ENCODE measurements at regions not wholly inside any gene's neighbourhood (a gene's known extent, or its start where the extent isn't known, plus 50 kb on each side); places are given as distances from the start of the nearest gene placed in this dataset.

DNA sequence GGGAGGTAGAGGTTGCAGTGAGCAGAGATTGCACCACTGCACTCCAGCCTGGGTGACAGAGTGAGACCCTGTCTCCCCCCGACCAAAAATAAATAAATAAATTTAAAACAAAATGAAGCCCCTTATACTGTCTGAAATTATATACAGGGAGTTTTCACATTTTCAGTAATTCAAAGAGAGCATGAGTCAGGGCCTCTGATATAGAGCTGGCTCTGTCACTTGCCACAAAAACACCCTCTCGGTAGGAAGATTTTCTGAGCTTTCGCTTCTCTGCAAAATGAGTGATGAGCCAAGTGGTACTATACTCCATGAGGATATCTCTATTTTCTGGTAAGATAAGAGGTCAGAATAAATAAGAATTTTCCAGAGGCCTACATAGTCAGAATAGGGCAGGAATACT is 462.9 kb downstream of the COG6 start:
- DNase-seq (ENCODE audit: low read depth) = no peak

DNA sequence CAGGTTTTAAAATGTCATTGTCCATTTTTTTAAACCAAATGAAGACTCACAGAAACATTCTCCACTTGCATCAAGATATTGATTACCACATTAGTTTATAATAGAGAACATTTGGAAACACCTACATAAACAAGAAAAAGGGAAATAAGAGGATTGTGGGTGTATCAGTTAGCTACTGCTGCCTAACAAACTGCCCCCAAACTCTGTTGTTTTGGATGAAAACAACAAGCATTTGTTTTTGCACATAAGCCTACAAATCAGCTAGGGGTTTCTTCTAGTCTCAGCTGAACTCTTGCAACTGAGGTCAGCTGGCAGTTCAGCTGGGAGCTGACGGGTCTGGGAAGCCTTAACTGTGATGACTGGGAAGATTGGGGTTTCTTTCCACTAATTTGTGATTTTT is 464.4 kb downstream of the COG6 start:
- no peak for DNase-seq (ENCODE audit: low read depth)

DNA sequence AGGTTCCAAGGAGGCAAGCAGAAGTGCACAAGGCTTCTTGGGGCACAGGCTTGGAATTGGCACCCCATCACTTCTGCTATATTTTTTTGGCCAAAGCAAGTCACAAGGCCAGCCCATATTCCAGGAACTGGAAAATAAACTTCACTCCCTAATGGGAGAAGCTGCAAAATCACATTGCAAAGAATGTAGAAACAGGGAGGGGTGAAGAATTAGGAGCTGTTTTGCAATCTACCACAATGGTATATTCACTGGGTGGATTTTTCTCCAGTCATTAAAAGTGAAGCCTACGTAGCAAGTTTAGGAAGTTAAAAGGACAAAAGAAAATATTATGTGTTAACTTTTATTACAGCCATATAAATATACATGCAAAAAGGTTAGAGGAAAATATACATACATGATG is 464.8 kb downstream of the COG6 start:
- no peak for DNase-seq (ENCODE audit: low read depth)

DNA sequence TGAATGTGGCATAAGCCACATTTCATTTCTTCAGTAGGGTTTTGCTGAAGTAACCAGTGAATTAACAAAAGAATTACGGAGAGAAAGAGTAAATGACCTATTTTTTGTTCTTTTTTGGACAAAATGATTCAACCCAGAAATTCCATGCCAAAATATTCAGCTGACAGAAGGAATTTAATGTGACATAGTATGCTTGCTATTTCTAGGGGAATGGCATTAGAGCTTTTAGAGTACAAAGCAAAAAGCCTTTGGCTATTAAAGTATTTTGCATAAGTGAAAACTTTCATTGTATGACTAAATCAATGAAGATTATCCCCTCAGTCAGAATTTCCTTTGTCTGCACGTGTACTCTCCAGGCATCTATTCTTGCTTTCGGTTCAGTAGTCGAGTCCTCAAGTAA is 465.3 kb downstream of the COG6 start:
- DNase-seq (ENCODE audit: low read depth) = no peak

DNA sequence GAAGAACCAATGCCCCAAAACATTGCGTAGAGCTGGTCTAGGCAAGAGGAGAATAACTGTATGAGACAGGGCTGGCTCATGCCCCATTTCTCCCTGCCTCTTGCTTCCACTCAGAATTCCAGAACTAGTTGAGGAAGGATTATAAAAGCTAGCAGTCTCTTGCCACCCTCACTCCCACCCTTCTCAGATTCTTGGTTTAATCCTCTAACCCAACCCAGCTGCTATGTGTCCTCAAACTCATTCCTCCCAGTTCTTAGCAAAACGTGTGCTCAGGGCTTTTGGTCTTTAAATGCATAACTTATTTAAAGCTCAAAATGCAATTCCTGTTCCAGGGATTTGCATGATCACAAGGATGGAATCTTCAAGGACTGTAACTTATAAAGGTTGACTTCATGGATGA is 466.3 kb downstream of the COG6 start:
- DNase-seq (ENCODE audit: low read depth) = no peak

DNA sequence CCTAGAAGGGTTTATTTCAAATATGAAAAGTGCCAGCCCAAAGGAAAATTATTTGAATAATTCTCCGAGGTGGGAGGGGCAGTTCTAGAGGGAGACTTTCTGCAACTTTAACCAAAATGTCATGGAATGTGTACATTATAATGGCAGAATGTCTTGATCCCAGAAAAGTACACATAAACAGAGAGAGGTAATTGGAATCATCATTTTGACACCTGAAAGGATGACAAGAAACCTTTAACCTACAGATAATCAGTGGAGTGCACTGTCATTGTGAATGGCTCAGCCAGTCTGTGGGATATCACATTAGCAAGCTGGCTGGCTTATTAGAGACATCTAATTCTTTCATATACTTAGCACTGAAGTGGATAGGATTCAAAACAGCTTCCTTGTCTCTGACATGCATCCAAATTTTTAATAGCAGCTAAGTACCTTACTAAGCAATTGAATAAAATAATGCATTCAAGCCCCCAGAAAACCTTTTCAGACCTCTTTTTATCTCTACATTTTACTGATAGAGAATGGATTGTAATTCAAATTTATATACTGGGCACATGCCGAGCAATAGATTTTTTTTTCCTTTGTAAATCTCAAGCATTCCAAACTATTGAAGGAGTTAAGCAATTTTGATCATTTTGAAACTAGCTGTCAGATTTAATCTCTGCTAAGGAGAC is 468.6 kb downstream of the COG6 start:
- DNase-seq (ENCODE audit: low read depth) = no peak

DNA sequence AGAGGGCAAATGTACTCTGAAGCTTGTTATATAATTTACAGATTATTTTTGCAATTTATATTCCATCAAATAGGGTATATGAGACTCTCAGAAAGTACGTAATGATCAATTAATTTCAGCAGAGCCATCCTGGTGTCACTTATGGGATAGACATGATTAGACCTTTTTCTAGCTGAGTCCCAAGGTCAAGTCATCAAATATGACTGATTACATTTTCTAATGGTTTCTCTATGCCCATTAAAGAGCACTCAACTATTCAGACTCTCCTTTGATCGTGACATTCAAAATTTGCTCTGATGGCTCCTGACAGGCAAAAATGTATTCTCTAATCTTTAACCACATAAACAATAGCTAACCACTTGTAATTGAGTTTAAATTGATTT is 469.2 kb downstream of the COG6 start:
- DNase-seq (ENCODE audit: low read depth) = no peak

DNA sequence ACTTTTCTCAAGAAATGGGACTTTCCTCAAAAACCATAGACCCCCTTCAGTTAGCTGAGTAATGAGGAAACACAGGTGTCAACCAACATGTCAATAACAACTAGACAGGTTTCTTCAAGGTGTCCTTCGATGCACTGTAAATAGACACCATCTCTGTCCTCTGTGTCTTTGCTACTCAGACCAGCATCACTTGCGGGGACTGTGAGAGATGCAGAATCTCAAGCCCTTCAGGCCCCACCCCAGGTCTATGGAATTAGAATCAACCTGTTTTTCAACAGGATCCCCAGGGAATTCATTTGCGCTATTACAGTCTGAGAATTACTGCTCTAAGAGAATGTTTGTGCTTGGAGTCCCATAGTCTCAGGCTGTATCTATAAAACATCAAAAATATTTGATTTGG is 469.9 kb downstream of the COG6 start:
- DNase-seq (ENCODE audit: low read depth) = no peak

DNA sequence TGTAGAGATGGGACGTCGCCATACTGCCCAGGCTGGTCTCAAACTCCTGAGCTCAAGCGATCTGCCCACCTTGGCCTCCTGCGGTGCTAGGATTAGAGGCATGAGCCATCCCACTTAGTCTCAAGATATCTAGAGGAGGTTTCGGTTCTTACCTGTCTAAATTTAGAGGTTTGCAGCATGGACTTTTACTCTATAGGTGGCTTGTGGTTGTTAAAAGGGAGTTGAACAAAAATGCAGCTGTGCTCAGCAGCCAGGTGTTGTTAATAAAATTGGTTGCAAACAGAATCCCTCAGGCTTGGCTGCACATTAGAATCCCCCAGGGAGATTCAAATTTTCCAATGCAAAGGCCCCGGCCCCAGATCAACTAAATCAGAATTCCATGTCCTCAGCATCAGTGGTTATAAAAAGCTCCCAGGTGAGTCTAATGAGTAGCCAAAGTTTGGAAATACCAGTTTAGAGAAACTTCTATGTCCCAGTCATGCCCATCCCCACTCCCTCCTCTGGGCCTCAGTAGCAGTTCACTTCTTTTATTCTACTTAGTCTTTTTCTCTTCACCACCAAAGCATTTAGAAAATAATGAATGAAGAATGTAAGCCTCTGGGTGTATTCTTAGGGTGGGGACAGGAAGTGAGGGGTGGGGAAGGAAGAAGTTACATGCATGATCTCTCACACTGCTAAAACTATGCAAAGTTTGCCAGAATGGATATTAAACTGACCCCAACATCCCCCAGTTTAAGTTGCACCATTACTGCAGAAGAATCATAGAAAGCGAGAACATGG is 471.0 kb downstream of the COG6 start:
- DNase-seq (ENCODE audit: low read depth) = no peak

DNA sequence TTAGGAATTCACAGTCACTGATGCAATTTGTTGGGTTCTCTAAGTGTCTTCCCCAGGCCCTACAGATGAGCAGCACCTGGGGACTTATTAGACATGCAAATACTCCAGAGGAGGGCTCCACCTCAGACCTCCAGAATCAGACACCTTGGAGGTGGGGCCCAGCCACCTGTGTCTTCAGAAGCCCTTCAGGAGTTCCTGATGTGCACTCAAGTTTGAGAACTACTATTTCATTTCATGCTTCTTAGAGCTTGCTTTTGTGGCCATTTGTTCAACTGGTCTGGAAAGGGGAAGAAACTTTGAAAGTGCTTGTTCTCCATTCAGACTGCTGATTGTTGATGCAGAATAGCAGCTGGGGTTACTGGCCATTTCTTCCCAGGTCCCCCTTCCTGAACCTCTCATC is 472.0 kb downstream of the COG6 start:
- DNase-seq (ENCODE audit: low read depth) = no peak

DNA sequence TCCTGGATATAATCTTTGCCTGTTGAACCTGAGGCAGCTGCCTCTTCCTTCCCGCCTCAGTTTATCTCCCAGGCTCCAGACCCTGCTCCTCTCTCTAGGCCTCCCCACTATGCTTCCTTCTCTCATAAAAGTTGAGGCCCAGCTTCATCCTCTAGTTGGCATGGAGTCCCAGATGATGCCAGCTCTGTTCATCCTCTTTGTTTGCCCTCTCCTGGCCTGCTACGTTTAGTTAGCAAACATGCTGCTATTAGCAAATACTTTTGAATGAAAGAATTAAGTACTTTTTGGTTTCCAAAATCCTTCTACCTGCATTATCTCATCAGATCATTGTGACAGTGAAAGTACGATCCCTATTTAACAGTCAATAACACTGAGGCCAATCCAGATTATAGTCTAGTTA is 472.5 kb downstream of the COG6 start:
- no peak for DNase-seq (ENCODE audit: low read depth)

DNA sequence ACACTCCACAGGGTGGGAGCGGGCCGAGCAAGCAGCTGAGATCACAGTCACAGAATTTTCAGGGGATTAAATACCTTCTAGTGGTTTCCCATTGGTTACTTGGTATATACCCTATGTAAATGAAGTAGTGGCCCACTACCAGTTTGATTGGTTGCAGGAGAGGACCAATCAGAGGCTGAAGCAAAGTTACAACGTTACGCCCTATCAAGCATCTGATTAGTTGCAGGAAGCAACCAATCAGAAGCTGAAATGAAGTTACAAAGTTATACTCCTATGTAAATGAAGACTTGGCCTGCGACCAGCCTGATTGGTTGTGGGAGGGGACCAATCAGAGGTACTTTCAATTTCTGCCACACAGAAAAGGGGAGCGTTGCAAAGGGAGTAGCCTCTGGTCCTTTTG is 474.0 kb downstream of the COG6 start:
- DNase-seq (ENCODE audit: low read depth) = no peak

DNA sequence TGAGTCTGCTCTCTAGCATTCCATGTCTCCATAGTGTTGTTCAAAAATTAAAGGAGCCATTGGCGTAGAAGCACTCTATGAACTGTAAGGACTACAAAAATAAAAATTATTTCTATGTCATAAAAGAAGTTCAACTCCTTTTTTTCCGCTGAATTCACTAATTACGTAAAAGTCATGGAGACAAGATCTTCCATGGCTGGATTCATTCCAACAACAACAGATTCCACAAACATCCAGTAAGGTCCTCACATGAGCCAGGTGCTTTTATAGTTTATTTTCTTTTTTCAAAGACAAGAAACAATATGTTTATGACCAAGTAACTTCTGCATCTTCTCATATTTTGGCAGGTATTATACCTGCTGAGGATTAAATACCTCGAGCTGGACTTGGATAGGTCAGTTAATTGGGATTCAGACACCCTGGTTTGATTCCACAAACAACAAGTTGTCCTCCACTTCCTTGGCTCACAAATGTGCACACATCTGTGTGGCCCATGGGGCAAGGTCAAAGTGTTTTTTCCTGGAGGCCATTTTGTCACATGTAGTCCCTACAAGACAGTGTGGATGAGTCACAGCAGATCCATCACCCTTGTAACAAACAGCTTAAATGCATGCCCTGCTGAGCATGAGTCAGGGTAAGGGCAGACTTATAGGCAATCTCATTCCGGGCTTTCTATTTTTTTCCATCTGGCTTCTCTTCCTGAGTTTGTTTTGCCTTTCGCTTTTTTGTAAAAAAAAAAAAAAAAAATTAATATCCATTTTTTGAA is 475.6 kb downstream of the COG6 start:
- no peak for DNase-seq (ENCODE audit: low read depth)

DNA sequence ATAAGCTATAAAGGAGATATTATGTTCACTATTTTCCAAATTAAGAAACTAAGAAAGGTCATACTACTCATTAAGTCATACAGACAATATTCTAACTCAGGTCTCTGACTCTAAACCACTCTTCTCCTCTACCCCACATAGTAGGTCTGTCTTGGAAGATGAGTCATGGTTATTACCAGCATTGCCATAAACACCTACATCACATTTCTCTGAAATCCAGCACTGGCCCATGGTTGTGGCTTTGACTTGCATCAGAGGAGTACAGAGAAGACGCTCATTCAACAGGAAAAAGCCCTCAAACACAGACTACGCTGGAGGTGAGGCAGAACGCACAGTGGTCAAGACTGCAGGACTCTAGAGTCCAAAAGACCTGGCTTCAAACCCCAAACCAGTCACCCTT is 476.8 kb downstream of the COG6 start:
- no peak for DNase-seq (ENCODE audit: low read depth)

DNA sequence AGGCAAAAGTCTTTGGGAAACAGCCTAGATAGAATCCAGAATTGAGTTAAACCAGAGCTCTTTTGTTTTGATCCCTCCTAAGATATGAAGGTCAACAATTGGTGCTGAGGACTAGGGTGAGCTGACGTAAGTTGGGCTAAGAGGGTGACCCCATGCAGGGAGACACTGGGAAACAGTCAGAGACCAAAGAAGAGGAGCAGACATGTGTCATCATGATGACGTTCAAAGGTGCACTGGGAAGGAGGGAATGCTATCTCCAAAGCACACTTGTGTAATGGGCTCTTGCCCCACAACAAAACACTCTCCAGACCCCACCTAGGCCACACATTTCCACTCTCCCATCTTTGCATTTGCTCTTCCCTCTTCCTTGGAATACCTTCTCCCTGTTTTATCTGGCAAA is 481.4 kb downstream of the COG6 start:
- DNase-seq (ENCODE audit: low read depth) = no peak

DNA sequence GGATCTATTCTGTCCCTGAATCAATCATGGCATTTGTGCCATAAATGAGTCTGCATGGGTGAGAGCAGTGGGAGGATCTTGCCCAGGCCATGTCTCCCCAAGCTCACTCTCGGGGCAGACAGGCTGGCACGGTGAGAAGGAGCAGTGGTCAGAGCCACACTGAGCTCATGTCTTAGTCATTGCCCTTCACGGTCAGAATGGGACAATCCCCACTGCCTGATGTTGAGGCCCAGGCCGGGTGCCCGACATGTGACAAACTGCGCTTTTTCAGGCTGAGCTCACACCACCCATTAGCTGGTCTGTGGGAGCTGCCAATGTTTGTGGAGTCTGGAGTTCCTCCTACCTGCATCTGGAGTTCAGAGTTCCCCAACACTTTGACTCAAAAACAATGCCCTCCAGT is 481.9 kb downstream of the COG6 start:
- no peak for DNase-seq (ENCODE audit: low read depth)

DNA sequence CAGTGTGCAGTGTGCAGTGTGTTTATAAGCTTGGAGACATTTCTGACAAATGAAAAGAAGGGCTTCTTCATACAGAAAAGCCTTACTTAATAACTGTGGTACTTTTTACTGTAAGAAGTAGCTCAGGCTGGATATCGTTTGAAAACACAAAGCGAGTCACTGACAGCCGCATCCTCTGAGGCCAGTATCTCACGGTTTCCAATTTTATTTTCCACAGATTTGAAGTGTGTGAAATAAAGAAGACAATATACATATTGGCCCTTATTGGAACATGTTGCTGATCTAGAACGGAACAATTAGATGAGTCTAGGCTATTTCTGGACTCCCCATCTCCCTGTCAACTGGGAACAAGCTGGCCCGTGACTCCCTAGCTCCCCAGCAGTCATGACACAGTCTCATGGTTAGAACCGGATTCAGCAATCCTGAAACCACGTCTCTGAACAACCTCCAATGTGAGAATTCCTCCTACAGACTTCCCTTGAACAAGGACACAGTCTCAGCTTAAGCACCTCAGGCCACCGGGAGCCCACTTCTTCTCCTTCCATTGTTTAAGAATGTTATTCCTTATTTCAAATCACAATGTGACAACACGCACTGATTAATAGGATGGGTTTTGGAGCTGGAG is 484.5 kb downstream of the COG6 start:
- no peak for DNase-seq (ENCODE audit: low read depth)

DNA sequence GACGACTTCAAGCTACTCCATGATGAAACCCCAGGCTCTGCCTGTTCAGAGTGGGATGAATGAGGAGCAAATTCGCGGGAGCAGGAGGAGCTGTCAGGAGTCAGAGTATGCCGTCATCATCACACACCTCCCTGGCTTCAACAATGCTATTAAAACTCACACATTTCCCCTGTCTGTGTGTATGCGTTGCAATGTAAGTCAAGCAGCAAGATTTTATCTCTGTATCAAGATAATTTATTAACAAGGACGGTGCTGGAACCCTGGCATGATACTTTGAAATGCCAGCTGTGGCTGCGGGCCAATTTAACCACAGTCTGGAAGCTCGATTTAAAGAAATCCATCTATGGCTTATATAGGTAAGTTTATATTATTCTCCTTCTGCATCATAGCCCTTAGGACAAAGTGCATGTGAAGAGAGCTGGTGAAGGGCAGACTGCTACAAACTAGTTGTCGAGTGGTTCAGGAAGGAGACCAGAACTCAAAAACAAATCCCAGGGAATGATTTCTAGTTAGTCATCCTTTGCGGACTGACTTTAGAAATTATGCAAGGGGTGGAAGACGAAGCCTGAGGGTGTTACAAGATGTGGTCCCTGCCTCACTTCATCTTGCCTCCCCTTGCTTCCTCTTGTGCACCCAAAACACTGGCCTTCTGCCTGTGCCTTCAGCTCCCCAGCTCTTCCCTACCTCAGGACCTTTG is 486.5 kb downstream of the COG6 start:
- DNase-seq (ENCODE audit: low read depth) = no peak

DNA sequence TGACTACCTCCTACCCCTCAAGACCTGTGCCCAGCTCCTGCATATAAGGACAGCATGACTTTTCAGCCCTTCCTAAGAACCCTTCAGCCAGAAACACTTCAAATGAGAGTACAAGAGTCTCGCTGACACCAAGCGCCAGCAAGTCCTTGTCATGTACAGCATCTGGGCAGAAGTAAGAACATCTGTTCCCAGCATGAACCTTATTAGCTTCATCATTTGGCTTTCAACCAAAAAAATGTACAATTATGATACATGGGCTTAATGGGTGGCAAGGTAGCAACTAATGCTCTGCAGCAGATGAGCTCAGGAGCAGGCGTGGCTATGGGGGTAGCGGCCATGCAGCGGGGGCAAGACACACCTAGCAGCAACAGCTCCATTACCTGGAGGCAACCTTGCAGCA is 487.6 kb downstream of the COG6 start:
- DNase-seq (ENCODE audit: low read depth) = no peak

DNA sequence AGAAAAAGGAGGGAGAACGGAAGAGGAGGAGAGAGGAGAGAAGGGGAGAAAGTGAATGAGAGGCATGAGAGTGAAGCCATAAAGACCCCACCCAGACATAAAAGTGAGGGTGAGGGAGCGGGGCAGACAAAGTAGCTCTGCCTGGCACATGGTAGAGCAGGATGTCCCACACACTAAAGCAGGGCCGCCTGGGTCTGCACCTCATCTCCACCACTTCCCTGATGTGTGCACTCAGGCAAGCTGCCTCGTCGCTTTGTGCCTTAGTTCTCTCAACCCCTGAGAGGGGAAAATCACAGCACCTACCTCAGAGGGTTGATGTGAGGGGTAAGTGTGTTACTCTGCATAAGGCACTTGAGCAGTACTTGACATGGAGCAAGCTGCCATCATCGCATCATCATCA is 488.1 kb downstream of the COG6 start:
- no peak for DNase-seq (ENCODE audit: low read depth)

DNA sequence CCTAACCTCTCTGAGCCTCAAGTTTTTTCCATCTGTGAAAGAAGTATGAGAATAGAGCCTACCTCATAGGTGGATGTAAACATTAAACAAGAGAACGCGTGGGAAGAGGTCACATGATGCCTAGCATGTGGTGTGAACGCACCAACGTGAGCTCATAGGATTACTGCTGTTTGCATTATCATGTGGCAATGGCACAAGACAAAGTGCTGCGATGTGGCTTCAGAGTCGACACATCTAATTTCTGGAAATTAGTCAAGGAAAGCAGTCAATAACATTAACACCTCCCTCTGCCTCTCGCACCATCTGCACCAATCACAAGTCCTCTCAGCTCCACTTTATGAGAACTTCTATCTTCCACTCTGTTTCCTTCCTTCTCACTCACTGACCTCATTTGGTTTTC is 489.7 kb downstream of the COG6 start:
- DNase-seq (ENCODE audit: low read depth) = no peak

DNA sequence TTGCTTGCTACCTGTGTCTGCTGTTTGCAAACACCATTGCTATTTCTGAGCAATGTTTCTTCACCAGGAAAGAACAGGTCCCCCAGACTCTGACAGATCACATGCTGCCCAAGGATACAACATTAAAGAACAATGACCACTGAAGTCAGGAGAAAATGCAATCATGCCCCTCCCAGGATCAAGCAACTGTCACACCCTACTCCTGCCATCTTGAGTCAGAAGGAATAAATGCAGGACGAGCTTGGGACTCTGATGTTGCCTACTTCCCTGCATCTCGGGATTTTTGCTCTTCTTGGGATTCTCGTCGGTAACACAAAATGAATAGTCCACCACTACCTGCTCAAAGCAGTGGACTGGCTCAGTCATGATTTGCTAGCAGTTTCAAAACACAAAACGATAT is 490.6 kb downstream of the COG6 start:
- DNase-seq (ENCODE audit: low read depth) = no peak

Data from T-helper 22 cell (primary cell).